OCI-LY7 (cell line): ENCODE measurements at regions not wholly inside any gene's neighbourhood (a gene's known extent, or its start where the extent isn't known, plus 50 kb on each side); places are given as distances from the start of the nearest gene placed in this dataset.

Source experiments
- CTCF ChIP-seq: fragments of 200-600 bp; sonication (generic); conservative IDR thresholded peaks from 2 replicates; pipeline ENCODE4 v1.5.1; 2014; ENCODE audit warnings: mild to moderate bottlenecking, antibody characterized with exemption, low read length, moderate library complexity, mixed read lengths
- EZH2phosphoT487 ChIP-seq: fragments of 200-600 bp; sonication (generic); IDR thresholded peaks from 2 replicates; pipeline ENCODE4 v1.6.1; 2018; ENCODE audit warnings: low read depth, borderline replicate concordance, mild to moderate bottlenecking, mixed run types, antibody characterized with exemption, low read length, moderate library complexity, mixed read lengths

DNA sequence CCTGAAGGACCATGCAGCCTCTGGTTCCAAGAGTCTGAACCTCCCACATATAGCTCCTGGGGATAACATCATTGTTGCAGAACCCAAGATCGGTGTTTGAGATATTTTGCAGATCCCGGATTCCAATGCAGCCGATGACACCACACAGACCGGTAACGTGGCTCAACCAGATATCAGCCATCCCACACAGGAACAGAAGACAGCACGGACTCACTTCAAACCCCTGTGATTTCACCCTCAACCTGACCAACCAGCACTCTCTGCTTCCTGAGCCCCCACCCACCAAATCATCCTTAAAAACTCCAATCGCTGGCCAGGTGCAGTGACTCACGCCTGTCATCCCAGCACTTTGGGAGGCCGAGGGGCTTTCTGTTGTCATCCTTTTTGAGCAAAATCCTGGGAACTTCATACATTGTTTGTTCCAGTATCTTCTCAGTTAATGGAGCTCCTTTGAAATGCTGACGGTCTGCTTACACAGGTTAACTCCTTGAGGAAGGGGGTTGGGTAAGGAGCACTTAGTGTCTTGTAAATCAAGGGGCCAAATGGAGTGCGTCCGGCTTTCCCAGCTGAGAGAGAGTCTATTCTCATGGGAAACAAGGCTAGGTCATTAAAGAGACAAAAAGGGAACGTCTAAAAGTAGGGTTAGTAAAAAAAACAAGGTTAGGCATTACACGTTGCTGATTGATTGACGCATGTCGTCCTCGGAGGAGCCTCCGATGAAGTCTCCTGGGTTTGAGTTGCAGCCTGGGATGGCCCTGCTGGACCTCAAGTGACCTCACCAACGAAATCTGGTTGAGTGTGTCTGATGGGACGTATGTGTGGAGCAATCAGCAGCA is 230.4 kb downstream of the CRLF2 start:
- TF ChIP-seq CTCF, result no peak
- no peak for TF ChIP-seq EZH2phosphoT487
